Suppressor macrophage (primary cell): ENCODE measurements at regions not wholly inside any gene's neighbourhood (a gene's known extent, or its start where the extent isn't known, plus 50 kb on each side); places are given as distances from the start of the nearest gene placed in this dataset.
"Not testable (repeated sequence)": the region's sequence is repeated elsewhere in the genome, so short reads cannot be mapped to it uniquely, and the experiment has no call there.

ENCODE experiments used
- DNase-seq, 4 experiments: peaks; one replicate each; pipeline ENCODE4 v3.0.0-alpha.2; 2020 to 2022

DNA sequence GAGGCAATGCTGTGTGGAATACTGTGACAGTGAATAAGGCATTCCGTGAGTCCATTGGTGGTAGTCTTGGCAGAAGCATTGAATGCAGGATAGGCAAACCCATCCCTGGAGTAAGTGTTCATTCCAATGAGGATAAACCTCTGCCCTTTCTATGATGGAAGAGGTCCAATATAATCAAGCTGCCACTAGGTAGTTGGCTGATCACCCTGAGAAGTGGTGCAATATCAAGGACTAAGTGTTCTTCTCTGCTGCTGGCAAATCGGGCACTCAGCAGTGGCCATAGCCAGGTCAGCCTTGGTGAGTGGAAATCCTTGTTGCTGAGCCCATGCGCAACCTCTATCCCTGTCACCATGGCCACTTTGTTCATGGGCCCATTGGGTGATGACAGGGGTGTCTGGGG lies 70.1 kb downstream of the FBXO4 start:
- DNase-seq = no peak

DNA sequence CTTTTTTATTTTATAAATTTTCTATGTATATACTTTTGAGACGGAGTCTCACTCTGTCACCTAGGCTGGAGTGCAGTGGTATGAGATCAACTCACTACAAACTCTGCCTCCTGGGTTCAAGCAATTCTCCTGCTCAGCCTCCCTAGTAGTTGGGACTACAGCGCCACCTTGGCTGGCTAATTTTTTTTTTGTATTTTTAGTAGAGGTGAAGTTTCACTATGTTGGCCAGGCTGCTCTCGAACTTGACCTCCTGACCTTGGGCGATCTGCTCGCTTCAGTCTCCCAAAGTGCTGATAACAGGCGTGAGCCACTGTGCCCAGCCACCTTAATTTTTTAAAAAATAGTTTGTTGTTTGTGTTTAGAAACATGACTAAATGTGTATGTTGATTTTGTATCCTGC lies 76.6 kb downstream of the FBXO4 start:
- DNase-seq = no peak

DNA sequence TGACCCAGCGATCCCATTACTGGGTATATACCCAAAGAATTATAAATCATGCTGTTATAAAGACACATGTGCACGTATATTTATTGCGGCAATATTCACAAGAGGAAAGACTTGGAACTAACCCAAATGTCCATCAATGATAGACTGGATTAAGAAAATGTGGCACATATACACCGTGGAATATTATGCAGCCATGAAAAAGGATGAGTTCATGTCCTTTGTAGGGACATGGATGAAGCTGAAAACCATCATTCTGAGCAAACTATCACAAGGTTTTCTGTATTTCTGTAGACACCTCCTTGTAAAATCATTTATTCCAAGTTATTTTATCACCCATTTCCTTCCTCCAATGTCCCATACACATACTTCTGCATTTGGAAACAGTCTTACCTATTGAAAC lies 78.8 kb downstream of the FBXO4 start:
- not testable (repeated sequence) for DNase-seq

DNA sequence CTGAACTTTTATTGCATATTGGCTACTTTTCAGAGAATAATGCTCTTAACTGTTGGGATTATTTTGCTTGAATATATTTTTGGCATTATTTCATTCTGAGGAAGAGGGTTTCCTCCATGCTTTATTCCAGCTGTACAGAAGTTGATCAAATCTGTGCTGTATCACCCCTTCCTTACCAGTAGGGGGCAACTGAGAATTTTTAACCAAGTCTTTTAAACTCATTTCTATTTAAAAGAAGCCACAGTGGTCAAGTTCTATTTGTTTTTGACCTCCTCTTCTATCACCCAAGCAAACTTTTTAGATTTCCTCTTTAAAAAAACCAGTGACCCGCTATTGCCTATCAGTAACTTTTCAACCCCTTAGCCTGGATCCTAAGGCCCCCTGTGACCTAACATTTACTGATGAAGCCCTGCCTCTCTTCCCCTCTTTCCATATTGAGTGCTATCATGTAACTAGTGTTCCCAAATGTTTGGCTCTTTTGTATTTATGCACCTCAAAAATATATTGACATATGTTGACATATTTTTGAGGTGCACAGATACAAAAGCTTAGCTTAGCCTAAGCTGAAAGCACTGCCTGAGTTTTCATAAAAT lies 80.6 kb downstream of the FBXO4 start:
- peak; percentile 5 to 58 (median 40) for DNase-seq

DNA sequence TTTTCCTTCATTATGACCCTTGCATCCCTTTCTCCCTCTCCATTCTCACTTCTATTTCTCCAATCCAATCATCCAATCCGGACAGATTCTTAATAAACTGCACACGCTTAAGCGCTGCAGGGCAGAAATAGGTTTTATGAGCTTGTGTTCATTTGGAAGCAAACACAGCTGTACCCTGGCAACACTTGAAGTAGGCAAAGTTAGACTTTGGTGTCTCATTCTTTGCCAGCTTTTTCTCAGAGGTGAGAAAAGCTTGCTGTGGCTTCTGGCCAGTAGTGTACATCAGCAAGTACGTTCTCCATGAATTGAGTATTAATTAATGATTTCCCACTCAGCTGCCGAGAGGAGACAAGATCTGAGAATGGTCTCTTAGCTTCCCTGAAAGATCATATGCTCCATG lies 88.5 kb downstream of the FBXO4 start:
- no peak for DNase-seq

DNA sequence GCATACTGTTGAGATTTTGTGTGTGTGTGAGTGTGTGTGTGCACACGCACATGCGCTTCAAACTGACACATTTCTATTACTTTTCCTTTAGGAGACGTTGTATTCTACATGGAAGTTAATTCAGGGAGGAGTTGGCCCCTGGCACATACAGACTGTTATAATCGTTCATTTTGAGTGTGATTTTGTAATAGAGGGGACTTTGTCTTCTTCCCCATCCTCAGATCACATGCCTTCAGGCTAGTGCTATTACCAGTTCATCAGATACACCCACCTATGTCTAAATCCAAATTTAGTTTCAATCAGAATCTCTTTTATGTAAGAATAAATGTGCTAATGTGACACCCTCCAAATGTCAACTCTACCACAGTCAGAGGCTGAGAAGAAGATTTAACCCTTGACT lies 90.2 kb downstream of the FBXO4 start:
- DNase-seq = no peak

DNA sequence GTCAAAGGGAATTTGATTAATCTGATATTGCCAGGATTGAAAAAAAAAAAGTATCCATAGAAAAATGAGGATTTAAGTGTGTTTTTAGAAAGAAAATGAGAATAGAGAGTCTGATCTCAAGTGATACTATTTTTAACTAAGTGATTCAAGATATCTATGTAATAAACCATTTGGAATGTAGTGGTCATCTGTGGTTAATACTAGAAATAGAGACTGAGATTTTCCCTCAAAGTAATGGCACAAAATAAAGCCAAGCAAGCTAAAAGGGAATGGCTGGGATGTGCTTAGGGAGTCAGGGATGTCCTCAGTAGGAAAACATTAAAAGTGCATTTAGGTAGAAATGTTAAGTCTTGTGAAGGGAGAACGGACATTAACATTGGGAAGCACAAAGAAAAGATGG lies 90.6 kb downstream of the FBXO4 start:
- DNase-seq = no peak

DNA sequence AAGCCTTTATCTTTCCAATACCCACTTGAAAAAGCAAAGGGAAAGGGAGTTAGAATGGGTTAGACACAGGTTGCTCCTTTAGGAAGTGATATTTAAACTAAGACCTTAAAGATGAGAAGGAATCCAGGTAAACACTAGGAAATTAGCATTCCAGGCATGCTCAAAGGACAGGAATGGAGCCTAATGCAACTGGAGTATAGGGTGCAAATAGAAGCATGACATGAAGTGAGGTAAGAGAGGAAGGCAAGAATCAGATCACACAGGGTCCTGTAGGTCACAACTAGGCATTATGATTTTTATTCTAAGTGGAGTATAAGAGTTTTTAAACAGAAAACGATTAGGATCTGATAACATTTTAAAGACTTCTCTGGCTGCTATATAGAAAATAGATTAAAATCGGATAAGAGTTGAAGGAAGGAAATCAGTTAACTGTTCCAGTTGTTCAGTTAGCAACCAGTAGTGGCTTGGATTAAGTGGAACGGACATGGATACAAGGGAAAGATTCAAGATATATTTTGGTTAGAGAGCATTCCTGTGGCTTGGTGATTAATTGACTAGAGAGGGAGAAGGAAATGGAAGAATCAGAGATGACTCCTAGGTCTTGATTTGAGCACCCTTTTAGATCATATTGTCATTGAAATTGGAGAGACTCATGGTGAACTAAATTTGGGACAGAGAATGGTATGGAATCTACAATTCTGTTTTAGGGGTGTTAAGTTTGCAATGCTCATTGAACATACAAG lies 95.9 kb downstream of the FBXO4 start:
- no peak for DNase-seq

DNA sequence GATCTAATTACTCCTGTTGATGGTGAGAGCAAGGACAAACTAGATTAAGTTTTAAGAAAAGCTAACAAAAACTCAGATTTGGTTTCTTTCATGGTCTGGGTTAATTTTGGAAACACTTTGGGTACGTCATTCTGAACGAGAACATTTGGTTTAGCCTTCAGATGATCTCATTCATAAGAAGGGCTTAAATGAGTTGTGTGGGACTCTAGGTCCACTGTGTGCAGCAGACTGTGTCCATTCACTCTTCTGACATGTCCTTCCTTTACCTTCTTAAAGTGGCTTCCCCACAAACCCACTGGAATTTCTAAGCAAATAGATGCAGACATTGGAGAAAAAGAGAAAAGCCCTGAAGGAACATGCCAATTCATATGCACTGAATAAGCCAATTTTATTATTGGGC lies 96.8 kb downstream of the FBXO4 start:
- no peak for DNase-seq

DNA sequence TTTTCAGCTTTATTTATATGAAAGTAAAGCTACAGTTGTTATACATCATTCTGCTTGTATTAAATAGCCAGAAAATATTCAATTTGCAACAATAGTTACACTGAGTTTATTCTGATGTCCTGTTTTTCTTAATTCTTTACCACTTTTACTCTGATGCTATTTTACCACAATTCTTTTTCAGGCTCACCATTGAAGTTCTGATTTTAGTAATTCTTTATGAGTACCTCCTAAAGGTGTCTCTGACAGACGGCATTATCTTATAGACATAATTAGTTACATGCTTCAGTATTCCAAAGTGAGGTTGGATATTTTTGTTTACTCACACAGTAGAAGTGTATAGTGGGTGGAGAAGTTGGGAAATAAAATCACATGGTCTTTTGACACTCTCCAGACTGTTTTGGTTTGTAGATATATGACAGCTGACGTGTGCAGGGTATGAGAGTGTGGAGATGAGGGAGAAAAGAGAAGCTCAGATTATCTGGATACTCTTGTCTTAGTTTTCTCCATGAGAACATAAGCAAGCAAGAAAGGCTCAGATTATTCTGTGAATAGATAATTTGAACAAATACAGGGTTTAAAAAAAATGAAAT lies 97.4 kb downstream of the FBXO4 start:
- DNase-seq = peak in 2 of 4 experiments; percentile 6 to 13

DNA sequence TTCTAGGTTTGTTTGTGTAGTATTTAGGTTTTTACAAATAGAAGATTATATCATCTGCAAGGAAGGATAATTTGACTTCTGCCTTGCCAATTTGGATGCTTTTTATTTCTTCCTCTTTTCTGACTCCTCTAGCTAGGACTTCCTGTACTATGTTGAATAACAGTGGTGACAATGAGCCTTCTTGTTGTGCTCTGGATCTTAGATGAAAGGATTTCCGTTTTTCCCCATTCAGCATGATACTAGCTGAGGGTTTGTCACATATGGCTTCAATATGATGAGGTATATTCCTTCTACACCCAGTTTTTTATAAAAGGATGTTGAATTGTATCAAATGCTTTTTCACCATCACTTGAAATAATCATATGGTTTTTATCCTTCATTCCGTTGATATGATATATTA lies 101.4 kb downstream of the FBXO4 start:
- DNase-seq = no peak

DNA sequence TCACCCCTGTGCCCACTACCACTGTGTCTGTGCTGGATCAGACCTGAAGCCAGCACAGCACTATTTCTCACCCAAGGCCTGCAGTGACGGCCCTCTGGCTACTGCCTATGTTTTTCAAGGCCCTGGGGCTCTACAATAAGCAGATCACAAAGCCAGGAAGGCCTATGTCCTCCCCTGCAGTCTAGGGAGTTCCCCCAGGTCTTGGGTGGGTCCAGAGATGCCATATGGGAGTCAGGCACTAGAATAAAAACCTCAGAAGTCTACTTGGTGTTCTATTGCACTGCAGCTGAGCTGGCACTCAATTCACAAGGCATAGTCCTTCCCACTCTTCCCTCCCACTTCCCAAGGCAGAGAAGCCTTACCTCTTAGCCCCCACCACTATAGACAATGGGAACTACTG lies 107.1 kb downstream of the FBXO4 start:
- DNase-seq = no peak

DNA sequence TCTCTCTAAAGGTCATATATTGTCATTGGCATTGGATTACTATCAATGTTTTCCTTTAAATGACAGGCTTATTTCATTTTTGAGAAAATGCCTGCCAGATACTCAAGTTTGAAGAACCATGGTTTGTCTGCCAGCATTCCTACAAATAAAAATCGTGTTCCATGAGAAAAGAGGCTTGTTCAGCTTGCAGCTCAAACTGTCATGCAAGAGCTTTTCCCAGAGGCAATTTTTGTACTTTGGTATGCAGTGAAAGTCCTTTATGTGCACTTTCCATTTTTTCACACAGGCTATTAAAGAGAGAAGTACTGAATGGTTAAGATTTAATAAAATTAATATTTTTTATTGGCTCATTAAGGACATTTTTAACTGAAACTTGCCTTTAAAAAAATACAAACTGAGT lies 110.4 kb downstream of the FBXO4 start:
- DNase-seq = no peak

DNA sequence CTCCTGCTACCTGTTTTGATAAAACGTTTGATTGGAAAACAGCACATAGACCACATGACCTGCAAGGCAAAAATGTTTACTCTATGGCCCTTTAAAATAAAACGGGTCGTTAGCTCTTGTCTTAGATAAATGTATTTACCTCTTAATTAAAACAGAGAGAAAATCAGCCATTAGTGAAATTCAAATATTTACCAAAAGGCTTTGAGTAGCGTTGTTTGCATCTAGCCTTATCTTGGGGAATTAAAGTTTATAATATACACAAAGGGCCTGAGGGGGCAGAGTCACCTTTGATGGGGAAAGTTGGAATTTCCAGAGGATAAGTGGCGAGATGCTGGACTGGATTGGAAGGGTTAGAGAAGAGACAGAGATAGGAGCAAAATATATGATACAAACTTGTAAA lies 111.3 kb downstream of the FBXO4 start:
- DNase-seq = no peak

DNA sequence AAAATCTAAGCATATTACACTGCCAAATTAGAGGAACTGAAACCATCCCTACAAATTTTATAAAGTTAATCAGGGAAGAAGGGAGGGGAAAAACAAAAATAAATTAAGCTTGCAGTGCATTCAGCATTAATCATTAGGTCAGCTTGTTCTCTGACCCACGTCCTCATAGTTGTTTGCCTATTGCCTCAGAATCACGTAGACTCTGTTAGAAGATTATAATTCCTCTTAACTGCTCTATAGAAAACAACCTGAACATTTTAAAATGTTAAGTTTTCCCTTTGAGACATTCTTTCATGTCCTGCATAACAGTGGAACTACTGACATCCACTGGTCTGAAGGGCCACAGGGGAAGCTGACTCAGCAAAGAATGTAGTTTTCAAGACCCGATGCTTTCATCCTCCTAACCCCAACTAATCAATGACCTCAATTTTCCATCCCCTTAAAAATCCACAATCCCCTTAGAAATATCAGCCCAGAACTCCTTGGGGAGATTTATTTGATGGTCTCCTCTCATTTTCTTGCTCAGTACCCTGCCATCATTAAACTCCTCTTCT lies 112.4 kb downstream of the FBXO4 start:
- DNase-seq = no peak

DNA sequence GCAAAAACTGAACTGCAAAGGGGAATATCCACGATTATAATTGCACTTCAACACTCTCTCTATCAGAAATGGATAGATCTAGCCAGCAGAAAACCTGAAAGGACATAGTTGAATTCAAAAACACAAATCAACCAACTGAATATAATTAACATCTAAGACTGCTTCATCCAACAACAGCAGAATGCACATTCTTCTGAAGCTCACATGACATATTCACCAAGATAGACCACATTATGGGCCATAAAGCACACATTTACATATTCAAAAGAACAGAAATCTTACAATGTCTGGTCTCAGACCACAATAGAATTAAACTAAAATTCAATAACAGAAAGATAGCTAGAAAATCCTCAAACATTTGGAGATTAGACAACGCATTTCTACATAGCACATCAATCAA lies 118.3 kb downstream of the FBXO4 start:
- no peak for DNase-seq

DNA sequence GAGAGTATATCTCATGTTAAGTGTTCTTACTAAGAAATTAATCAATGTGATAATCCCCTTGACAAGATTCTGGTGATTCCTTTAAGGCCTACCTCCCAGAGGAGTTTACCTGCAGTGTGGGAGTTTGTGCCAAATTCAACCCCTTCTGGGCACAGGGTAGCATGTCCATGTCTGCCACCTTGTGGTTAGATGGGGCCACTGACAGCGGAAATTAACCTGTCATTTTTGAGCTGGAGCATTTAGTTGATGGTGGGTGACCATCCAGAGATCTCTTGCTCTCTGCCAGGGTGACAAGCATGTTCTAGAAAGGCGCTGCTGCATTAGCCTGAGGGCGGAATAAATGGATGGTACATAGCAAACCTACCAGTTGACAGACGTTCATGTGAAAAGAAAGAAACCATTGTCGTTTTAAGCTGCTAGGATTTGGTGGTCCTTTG lies 132.2 kb downstream of the FBXO4 start:
- peak; percentile 36 to 60 (median 51) for DNase-seq

DNA sequence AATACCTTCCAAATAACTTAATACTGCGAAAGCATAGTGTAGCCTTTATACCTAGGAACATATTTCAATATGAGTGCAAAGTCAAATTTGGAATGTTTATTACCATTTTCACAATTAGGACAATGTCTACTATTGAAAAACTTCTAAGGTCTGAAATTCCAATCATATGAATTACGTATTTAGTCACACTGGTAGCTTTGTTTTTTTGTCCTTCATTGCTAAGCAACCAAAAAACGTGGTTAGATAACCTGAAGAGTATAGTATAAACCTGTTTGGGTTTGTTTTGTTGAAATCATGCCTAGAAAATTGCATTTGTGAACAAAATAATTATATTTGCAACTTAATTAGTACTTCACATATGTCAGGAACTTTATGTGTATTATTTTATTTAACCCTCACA lies 134.2 kb downstream of the FBXO4 start:
- DNase-seq = no peak

DNA sequence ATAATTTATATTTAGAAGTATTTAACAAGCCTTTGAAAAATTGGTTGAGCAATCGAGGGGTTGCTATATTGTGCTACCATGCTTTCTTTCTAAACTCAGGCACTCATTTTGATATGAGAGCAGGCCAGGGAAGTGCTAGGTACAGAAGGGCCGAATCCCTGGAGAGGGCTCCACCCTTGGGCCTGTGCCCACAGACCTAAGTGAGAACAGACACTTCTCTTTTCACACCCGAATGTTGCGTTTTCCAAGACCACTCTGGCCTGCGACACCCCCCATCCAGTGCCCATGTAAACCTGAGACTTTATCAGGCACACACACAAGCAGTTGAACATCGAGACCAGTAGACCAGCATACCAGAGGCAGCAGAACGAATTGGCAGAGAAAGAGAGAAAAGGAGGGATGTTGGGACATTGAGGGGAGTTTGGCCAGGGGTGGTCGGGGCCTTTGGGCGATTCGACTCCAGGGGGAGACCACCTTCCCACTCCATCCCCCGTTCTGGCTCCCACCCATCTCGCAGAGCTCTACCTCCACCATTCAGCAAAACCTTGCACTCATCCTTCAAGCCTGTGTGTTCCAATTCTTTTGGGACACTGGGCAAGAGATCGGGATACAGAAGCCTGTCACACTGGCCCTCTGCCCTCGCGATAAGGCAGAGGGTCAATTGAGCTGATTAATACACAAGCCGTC lies 134.8 kb downstream of the FBXO4 start:
- DNase-seq = no peak

DNA sequence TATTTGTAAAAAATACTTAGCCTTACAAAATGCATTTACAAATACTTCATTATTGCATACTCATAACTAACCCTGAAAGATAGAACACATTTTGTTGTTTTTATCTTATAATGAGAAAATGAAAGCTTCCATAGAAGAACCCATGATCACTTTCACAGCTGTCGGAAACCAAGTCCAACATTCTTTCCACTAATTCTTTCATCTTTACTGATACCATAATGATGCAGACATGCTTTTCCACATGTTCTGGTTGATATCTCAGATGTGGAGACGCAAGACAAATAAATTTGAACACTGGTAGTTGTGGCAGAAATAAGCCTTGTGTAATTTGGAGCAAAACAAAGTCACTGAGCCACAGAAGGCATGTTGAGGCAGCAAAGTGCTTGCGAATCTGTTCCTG lies 136.0 kb downstream of the FBXO4 start:
- no peak for DNase-seq

DNA sequence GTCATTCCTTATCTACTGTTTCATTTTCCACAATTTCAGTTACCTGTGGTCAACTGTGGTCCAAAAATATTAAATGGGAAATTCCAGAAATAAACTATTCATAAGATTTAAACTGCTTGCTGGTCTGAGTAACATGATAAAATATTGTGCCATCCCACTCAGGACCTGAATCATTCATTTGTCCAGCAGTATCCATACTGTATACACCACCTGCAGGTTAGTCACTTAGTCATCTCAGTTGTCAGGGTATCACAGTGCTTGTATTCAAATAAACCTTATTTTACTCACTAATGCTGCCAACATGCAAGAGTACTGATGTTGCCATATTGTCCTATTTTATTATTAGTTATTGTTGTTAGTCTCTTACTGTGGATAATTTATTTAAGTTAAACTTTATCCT lies 139.7 kb downstream of the FBXO4 start:
- DNase-seq = no peak

DNA sequence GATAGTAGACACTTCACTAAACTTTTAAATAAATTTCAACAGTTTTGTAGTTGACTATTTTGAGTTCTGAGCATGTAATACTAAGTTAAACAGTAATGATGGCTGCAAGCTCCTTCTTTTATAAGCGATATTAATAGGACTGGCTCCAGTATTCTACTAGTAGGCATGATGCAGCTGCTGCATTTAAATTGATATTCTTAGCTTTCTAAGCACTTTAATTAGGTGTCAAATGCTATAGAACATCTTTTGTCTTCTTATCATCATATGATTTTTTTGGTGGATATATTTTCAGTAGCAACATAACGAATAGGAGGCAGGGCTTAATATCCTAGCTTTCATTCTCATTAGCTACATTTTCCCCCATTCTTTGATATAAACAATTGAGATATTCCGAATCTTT lies 141.1 kb downstream of the FBXO4 start:
- no peak for DNase-seq

DNA sequence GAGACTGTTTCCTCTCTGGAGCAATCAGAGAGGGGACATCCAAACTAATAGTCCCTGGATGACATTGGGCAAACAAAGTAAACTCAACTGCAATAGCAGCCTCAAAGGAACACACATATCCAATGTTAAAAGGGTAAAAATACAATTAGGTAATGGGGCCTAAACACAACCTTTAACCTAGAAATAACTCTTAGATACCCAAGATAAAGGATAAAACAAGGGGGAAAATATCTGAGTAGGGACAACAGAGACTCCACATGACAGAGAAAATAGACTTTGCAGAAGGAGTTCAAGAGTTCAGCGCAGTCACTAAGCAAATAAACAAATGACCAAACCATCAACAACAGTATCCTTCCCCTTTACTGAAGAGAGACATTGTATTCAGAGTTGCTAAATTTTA lies 149.3 kb downstream of the FBXO4 start:
- DNase-seq = no peak
